ENCODE measurements at regions not wholly inside any gene's neighbourhood (a gene's known extent, or its start where the extent isn't known, plus 50 kb on each side); places are given as distances from the start of the nearest gene placed in this dataset.
"Not testable (repeated sequence)": the region's sequence is repeated elsewhere in the genome, so short reads cannot be mapped to it uniquely, and the experiment has no call there.

- DNase-seq: not testable (repeated sequence)
Measured at GRCh38 chr4:184966051-184966691, 52.1 kb upstream of the HELT start.

GRCh38 chr4:184967699-184968098 is 50.6 kb upstream of the HELT start:
- not testable (repeated sequence) for DNase-seq

- DNase-seq: no peak
Measured at GRCh38 chr4:184968366-184968765, 49.9 kb upstream of the HELT start.
